Stimulated activated effector memory CD8-positive, alpha-beta T cell treated with anti-CD3 and anti-CD28 coated beads, Interleukin-12 subunit alpha, Interleukin-12 subunit beta, amount 100 ng/mL, for 72 hours (primary cell): ENCODE measurements at regions not wholly inside any gene's neighbourhood (a gene's known extent, or its start where the extent isn't known, plus 50 kb on each side); places are given as distances from the start of the nearest gene placed in this dataset.

ENCODE experiments used
- ATAC-seq: fragments of 150-1000 bp; cut with Tn5 transposase; 2 replicates; pipeline ENCODE4 v1.10.0; 2021
- DNase-seq, 2 donors: peaks; one replicate each; pipeline ENCODE4 v3.0.0; 2021 to 2022; ENCODE audit warnings: low spot score in 2 of 2
- H3K27ac Mint-ChIP-seq: one replicate; pipeline ENCODE4 v1.8.0; 2022; ENCODE audit warnings: mild to moderate bottlenecking, mixed read lengths
- H3K36me3 Mint-ChIP-seq: one replicate; pipeline ENCODE4 v1.8.0; 2022; ENCODE audit warnings: mild to moderate bottlenecking, mixed read lengths
- H3K4me1 Mint-ChIP-seq: one replicate; pipeline ENCODE4 v1.8.0; 2022; ENCODE audit warnings: mixed read lengths
- H3K4me3 Mint-ChIP-seq: one replicate; pipeline ENCODE4 v1.8.0; 2022; ENCODE audit warnings: mild to moderate bottlenecking, mixed read lengths
- H3K9me3 Mint-ChIP-seq: one replicate; pipeline ENCODE4 v1.8.0; 2022; ENCODE audit warnings: mixed read lengths

DNA sequence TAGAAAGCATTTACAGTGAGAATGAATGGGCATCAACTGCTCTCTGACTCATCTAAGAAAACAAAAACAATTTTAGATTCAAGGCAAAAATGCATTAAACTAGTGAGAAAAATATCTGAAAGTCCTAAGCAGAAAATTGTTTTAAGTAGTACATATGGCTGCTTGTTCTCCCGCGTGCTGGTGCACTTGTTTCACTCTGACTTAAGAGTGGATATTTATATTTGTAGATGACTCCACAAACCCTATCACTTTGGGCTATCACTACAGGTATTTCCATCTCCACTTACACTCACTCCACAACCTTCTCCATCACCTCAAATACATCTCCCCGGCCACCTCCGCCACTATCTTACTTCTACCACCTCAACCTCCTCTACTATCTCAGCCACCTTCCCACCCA, 253.9 kb upstream of the EGLN3 start:
- no peak for ATAC-seq
- H3K9me3 Mint-ChIP-seq = peaks cover 7% of the 10 kb centered on the region
- H3K4me1 Mint-ChIP-seq = peaks cover 4% of the 10 kb centered on the region
- no peak for DNase-seq
- H3K4me3 Mint-ChIP-seq = no peak overlapping the region
- no peaks in the 10 kb centered on the region for H3K36me3 Mint-ChIP-seq
- no peak overlapping the region for H3K27ac Mint-ChIP-seq

DNA sequence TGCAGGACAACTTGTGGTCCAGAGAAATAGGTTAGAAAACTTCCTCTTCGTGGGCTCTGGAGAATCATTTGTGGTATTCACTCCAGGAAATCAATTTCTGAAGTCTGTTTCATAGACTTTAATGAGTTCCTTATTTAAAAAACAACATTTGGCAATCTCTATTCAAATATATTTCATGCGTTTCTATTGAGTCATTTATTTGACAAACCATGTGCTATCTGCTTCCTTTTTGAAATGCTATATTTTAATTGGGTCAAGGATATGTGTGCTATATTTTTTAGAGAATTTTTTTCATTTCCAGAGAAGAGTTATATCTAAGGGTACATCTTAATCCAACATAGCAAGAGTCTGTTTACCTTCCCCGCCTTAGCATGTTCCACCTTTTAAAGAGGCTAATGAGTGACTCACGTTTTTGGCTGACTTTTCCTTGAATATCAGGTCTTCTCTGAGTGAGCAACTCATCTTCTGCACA, 252.4 kb upstream of the EGLN3 start:
- ATAC-seq = no peak
- H3K4me1 Mint-ChIP-seq = peaks cover 11% of the 10 kb centered on the region
- peaks cover 7% of the 10 kb centered on the region for H3K9me3 Mint-ChIP-seq
- no peak for DNase-seq
- no peaks in the 10 kb centered on the region for H3K36me3 Mint-ChIP-seq
- H3K27ac Mint-ChIP-seq = no peak overlapping the region
- H3K4me3 Mint-ChIP-seq = no peak overlapping the region

DNA sequence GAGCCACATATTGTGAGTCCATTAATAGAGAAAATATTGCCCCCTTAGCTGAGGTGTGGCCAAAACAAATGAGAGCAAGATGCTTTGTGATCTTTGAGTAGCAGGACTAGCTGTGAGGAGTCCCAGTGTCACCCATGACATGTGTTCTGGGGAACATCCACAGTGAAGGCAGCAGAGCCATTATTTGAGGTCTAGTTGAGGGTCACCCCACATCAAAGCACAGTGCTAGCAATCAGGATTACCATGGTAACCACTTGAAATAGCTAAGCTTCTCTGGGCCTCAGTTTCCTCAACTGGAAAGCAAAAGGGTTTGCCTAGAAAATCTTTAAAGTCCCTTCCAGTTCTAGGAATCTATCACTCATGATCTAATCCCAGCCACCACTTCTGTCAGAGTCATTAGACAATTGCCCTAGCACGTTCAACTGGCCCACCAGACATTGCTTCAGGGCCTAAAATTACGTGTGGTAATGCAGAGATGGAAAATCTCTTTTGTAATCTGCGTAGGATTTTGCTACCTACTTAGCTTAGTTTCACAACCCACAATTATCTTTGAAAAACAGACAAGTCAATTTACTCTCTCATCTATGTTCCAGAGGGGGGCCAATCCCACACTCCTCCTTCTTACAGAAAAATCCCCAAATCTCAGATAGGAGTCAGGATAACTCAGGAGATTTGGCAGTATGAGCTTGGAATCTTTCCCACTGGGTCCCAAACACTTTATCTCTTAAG, 251.2 kb upstream of the EGLN3 start:
- Mint-ChIP-seq H3K27ac (peak overlapping the region; percentile 13), H3K4me3 (peak overlapping the region; percentile 9), H3K4me1 (peaks cover 11% of the 10 kb centered on the region), H3K36me3 (peaks cover 4% of the 10 kb centered on the region), H3K9me3 (peaks cover 7% of the 10 kb centered on the region)
- DNase-seq = no peak
- ATAC-seq = peak; percentile 57

DNA sequence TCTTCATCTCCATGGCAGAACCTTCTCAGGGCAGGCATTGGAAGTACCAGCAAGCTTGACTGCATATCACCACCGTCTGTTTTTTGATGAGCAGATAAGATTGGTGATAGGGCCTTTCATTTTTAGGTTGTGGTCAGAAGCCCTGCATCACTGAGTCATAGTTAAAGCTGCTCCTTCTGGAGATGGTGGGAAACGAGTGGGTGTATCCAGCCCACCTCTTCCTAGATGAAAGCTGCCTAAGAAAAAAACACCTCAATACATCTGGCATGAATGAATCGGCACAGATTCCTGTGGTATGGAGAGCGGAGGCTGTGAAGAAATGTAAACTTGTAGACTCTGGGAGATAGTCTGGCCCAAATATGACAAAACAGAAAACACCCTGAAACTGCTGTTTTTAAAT, 248.7 kb upstream of the EGLN3 start:
- Mint-ChIP-seq H3K36me3 (peaks cover 4% of the 10 kb centered on the region), H3K9me3 (peaks cover 4% of the 10 kb centered on the region), H3K4me3 (no peak overlapping the region), H3K4me1 (peaks cover 11% of the 10 kb centered on the region), H3K27ac (peak overlapping the region; percentile 20)
- ATAC-seq (peak; percentile 82), DNase-seq (no peak)

DNA sequence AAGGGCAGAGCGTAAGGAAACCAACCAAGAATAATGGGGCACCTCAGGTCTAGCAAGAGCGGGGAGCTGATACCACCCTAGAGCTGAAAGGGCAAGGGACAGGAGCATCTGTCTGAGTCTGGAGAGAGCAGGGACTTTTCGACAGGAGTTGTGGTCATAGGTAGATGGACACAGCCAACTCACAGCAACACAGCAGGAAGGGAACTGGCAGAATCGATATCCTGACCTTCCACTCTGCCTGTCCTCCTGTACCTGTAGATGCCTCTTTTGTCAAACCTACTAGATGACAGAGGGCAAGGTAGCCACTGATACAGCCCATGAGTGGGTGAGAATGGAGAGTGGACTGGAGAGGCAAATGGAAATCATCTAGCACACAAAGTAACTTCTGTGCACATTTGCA, 247.2 kb upstream of the EGLN3 start:
- Mint-ChIP-seq H3K9me3 (peaks cover 4% of the 10 kb centered on the region), H3K4me1 (peaks cover 11% of the 10 kb centered on the region), H3K36me3 (peaks cover 4% of the 10 kb centered on the region), H3K4me3 (no peak overlapping the region), H3K27ac (no peak overlapping the region)
- ATAC-seq (no peak), DNase-seq (no peak)

DNA sequence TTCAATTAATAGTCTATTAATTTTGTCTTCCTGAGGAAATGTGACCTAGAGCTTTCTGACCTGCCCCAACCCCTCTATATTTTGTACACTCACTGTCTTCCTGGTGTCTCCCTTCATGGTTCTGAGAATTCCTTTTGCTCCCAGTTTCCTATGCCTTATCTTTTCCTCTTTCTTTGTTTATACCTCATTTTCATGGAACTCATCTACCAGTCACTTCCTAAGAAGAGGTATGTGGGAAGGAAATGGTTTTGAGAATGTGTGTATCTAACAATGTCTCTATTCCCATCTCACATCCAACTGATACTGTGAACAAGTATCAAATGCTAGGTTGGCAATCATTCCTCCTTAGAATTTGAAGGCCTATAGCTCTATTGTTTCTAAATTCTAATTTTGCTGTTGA, 245.1 kb upstream of the EGLN3 start:
- Mint-ChIP-seq H3K4me3 (no peak overlapping the region), H3K27ac (no peak overlapping the region), H3K9me3 (peaks cover 4% of the 10 kb centered on the region), H3K4me1 (peaks cover 11% of the 10 kb centered on the region), H3K36me3 (peaks cover 4% of the 10 kb centered on the region)
- no peak for ATAC-seq
- DNase-seq = no peak

DNA sequence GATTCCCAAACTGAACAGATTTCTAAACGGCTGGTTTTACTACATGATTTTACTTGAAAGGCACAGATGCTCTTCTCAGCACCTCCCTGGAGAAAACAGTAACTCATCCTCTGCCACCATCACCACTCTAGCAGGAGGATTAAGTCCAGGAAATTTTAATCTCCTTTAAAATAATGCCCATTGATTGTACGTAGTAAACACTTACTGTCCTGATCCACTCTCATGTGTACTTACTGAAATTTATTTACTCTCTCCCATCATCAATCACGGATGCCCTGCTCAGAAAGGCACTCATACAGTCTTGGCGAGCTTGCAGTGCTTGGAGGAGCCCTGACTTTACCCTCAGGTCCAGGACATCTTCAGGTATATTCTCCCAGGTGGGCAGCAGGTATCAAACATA, 239.8 kb upstream of the EGLN3 start:
- Mint-ChIP-seq H3K36me3 (no peaks in the 10 kb centered on the region), H3K27ac (no peak overlapping the region), H3K4me1 (no peaks in the 10 kb centered on the region), H3K4me3 (no peak overlapping the region), H3K9me3 (no peaks in the 10 kb centered on the region)
- DNase-seq (no peak), ATAC-seq (no peak)

DNA sequence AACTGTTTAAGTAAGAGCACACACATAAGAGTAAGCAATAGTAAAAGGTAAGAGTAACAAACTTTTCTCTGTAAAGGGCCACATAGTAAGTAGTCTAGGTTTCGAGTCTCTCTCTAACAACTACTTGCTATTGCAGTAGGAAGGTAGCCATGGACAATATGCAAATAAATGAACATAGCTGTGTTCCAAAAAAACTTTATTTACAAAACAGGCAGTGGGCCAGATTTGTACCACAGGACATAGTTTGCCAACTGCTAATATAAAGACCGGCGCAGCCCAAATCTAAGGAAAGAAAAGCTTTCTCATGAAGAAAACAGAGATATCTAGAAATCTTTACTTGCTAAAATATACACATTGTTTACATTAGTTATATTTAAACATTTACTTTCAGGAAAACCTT, 239.0 kb upstream of the EGLN3 start:
- Mint-ChIP-seq H3K36me3 (no peaks in the 10 kb centered on the region), H3K9me3 (no peaks in the 10 kb centered on the region), H3K4me3 (no peak overlapping the region), H3K4me1 (no peaks in the 10 kb centered on the region), H3K27ac (no peak overlapping the region)
- no peak for DNase-seq
- ATAC-seq = no peak

DNA sequence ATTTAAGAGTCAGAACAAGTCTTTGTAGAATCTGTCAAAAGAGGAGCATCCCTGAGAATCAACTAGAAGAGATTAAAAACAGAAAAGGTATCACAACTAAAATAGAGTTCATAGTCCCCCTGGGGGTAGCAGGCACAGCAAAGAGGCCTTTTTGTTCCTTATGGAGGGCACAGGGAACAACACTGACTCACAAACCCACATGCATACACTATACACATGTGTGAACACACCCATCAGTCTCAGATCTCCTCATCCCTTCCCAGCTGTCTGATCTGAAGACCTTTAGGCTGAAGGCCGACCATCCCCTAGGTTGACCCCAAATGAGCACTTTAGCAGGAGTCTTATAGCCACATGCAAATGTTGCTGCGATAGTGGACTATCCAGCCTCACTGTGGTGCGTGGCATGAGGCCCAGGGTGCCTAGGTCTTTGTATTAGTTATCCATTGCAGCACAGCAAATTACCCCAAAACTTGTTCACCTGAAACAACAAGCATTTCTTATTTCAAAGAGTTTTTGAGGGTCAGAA, 236.7 kb upstream of the EGLN3 start:
- no peak for DNase-seq
- no peaks in the 10 kb centered on the region for H3K9me3 Mint-ChIP-seq
- ATAC-seq = peak; percentile 11
- no peak overlapping the region for H3K4me3 Mint-ChIP-seq
- H3K27ac Mint-ChIP-seq = no peak overlapping the region
- no peaks in the 10 kb centered on the region for H3K4me1 Mint-ChIP-seq
- H3K36me3 Mint-ChIP-seq = no peaks in the 10 kb centered on the region

DNA sequence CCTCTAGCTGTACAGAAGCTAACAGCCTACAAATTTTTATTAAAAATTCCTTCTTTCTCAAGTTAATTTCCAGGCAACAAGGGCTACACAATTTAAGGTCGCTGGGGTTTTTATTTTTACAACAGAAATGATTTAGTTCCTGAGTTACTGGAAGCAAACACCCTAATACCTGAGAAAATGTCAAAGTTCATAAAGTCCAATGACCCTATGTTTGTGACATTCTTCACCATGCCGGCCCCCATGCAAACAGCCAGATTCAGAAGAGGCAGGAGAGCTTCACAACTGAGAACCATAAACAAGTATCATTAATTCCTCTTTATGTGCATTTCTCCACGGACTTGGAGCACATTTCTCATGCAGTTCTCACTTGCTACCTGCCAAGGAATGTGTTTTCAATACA, 236.2 kb upstream of the EGLN3 start:
- ATAC-seq (no peak), DNase-seq (no peak)
- Mint-ChIP-seq H3K27ac (no peak overlapping the region), H3K9me3 (no peaks in the 10 kb centered on the region), H3K4me3 (no peak overlapping the region), H3K4me1 (no peaks in the 10 kb centered on the region), H3K36me3 (no peaks in the 10 kb centered on the region)

DNA sequence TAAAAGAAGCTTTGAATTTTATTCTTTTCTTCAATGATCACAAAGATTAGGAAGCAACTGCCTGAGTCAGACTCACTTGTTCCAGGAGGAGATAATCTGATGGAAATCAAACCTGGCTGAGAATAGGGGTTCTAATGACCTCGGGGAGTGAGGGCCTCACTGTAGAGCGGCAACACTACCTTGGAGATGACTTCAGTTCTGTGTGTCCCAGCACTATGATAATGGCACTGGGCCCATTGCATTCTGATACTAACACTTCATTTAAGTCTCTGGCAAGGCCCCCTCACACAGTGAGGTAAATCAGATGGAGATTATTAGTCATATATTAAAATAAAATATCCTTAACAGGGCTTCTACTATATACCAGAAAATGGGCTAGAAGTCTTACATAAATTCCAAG, 233.3 kb upstream of the EGLN3 start:
- no peak for ATAC-seq
- no peaks in the 10 kb centered on the region for H3K9me3 Mint-ChIP-seq
- H3K36me3 Mint-ChIP-seq = no peaks in the 10 kb centered on the region
- H3K4me3 Mint-ChIP-seq = no peak overlapping the region
- H3K4me1 Mint-ChIP-seq = no peaks in the 10 kb centered on the region
- no peak for DNase-seq
- H3K27ac Mint-ChIP-seq = no peak overlapping the region

DNA sequence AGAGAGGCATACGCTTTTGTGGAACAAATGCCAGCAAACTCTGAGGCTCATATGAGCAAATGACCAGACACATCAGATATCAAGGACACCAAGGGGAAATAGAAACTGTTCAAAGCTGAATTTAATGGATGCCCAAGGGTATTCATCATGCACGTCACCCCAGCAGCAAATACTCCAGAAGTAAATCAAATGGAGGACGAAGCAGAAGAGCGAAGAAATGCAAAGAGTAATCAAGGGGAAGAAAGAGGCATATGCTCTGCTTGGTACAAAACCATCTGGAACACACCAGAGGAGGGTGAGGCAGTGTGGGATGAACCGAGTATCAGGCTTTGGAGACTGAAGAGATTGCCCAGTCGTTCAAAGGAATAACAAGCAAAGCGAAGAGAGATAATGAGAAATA, 232.6 kb upstream of the EGLN3 start:
- H3K4me3 Mint-ChIP-seq = no peak overlapping the region
- H3K27ac Mint-ChIP-seq = no peak overlapping the region
- DNase-seq = no peak
- no peak for ATAC-seq
- H3K4me1 Mint-ChIP-seq = no peaks in the 10 kb centered on the region
- H3K9me3 Mint-ChIP-seq = no peaks in the 10 kb centered on the region
- no peaks in the 10 kb centered on the region for H3K36me3 Mint-ChIP-seq

DNA sequence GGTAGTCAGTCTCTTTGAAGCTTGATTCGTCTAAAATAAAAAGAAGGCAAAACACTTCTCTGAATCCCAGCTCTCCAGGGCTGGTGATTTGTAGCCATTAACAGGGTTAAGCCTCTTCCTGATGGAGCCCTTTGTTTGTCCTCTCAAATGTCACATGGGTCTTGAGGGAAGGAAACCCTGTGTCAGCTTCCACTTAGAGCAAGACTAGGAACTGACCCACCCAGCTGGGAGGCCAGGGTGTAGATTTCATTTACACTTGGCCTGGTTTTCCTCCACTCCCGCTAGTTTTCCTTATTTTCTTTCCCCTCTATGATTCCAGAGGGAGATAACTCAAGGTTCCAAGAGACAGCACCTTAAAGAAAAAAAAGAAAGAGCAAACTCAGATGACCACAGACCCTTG, 230.5 kb upstream of the EGLN3 start:
- no peak for DNase-seq
- Mint-ChIP-seq H3K36me3 (no peaks in the 10 kb centered on the region), H3K4me3 (no peak overlapping the region), H3K27ac (no peak overlapping the region), H3K9me3 (peaks cover 2% of the 10 kb centered on the region), H3K4me1 (no peaks in the 10 kb centered on the region)
- ATAC-seq = no peak

DNA sequence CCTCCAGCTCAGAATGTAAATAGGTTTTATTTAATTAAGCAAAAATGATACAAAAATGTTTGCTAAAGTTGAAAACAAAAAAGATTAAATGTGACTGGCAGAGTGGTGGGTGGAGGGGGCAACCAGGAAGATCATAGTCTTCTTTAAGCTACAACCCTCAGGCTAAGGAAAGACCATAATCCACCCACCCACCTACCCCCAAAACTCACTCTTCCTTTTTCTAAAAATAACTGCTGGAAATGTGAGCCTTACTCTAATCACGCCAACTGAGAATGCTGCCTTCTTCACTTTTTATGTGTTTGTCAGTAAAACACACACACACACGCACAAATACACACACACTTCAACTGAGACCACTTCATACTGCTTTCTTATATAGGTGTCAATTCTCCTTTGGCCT, 230.0 kb upstream of the EGLN3 start:
- Mint-ChIP-seq H3K4me1 (no peaks in the 10 kb centered on the region), H3K36me3 (no peaks in the 10 kb centered on the region), H3K9me3 (peaks cover 2% of the 10 kb centered on the region), H3K27ac (no peak overlapping the region), H3K4me3 (no peak overlapping the region)
- DNase-seq (no peak), ATAC-seq (no peak)

DNA sequence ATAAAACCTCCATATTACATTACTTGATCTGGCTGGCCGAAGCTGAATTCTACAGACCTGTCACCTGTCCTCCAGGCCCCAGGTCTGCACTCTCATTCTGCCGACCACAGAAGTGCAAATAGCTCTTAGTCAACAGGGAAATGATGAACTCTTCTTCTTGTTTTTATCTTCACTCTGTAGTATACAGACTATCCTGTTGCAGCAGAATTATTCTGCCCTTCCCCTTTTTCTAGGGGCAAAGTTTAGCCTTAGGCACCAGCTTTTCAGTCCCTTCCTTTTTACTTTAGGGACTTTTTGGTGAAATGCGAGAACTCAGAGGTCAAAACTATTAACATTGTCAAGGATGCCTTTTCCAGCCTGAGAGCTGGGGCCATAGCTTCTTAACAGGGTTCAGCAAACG, 229.6 kb upstream of the EGLN3 start:
- Mint-ChIP-seq H3K36me3 (no peaks in the 10 kb centered on the region), H3K27ac (no peak overlapping the region), H3K4me3 (no peak overlapping the region), H3K4me1 (no peaks in the 10 kb centered on the region), H3K9me3 (peaks cover 2% of the 10 kb centered on the region)
- DNase-seq = no peak
- ATAC-seq = peak; percentile 56

DNA sequence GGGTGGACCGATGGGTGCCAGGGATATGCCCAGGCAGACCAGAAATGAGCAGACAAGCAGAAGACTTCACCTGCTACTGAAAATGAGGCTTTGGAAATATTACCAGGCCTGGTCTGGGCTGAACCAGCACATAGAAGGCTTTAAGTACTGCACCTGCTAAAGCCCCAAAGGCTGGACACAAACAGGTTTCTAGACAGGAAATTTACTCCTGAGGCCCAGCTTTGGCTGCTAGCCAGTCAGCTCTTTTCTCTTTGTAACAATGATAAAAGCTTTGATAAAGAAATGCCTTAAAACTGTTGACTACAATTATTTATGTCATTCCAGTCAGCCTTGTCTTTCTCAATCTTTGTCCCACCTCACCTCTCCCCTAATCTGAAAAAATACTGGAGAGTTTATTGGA, 228.9 kb upstream of the EGLN3 start:
- H3K27ac Mint-ChIP-seq = no peak overlapping the region
- no peak for ATAC-seq
- no peaks in the 10 kb centered on the region for H3K36me3 Mint-ChIP-seq
- no peaks in the 10 kb centered on the region for H3K4me1 Mint-ChIP-seq
- H3K4me3 Mint-ChIP-seq = no peak overlapping the region
- DNase-seq = no peak
- peaks cover 2% of the 10 kb centered on the region for H3K9me3 Mint-ChIP-seq
